SK-N-SH (cell line): ENCODE measurements at regions not wholly inside any gene's neighbourhood (a gene's known extent, or its start where the extent isn't known, plus 50 kb on each side); places are given as distances from the start of the nearest gene placed in this dataset.

Experiments
- EZH2phosphoT487 ChIP-seq: fragments of 200-600 bp; sonication (generic); IDR thresholded peaks from 2 replicates; pipeline ENCODE4 v1.6.1; 2017; ENCODE audit warnings: low read depth, mixed run types, mild to moderate bottlenecking, antibody characterized with exemption, moderate library complexity, borderline replicate concordance
- GATA2 ChIP-seq: sonication (generic); formaldehyde crosslinking; IDR thresholded peaks from 2 replicates; pipeline ENCODE4 v1.5.0; 2020; ENCODE audit warnings: mild to moderate bottlenecking, missing genetic modification reagents
- MXI1 ChIP-seq: IDR thresholded peaks from 2 replicates; pipeline ENCODE4 v1.6.1; 2012; ENCODE audit warnings: mild to moderate bottlenecking, low read depth, low read length, improper control_type of control experiment
- PBX3 ChIP-seq: IDR thresholded peaks from 2 replicates; pipeline ENCODE4; 2012
- RFX5 ChIP-seq: IDR thresholded peaks from 2 replicates; pipeline ENCODE4 v1.6.1; 2012; ENCODE audit warnings: mild to moderate bottlenecking, improper control_type of control experiment, low read length
- TAF1 ChIP-seq: IDR thresholded peaks from 2 replicates; pipeline ENCODE4 v1.6.1; 2012; ENCODE audit warnings: low read depth, mild to moderate bottlenecking, low read length, moderate library complexity, borderline replicate concordance
- TCF12 ChIP-seq: IDR thresholded peaks from 2 replicates; pipeline ENCODE4 v1.4.0; 2012
- TF ChIP-seq, protein P1 (sequence below): fragments of 200-600 bp; sonication (generic); IDR thresholded peaks from 2 replicates; pipeline ENCODE4 v1.6.1; 2017; ENCODE audit warnings: antibody characterized with exemption, mild to moderate bottlenecking, moderate library complexity
- TF ChIP-seq, protein P2 (sequence below): IDR thresholded peaks from 2 replicates; pipeline ENCODE4 v1.6.1; 2012; ENCODE audit warnings: mild to moderate bottlenecking, low read depth, low read length, moderate library complexity
- TF ChIP-seq, protein P3 (sequence below): IDR thresholded peaks from 2 replicates; pipeline ENCODE4 v1.4.0; 2012; ENCODE audit warnings: low read depth

DNA sequence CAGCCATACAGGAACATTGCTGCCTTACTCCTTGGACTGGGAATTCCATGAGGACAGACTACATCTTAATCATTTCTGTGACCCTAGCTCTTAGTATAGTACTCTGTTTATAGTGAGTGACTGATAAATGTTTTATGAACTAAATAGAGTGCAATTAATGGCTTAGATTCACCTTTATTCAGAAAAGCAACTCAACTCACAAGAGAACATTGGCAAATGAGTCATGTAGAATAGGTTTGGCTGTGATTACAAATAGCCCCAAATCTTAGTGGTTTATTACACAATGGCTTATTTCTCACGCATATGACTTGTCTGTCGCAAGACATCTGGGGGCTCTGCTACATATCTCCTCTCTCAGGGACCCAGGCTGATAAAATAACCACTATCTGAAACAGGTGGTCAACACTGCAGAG, 121.6 kb upstream of the KL start:
- TF ChIP-seq, protein P1, sequence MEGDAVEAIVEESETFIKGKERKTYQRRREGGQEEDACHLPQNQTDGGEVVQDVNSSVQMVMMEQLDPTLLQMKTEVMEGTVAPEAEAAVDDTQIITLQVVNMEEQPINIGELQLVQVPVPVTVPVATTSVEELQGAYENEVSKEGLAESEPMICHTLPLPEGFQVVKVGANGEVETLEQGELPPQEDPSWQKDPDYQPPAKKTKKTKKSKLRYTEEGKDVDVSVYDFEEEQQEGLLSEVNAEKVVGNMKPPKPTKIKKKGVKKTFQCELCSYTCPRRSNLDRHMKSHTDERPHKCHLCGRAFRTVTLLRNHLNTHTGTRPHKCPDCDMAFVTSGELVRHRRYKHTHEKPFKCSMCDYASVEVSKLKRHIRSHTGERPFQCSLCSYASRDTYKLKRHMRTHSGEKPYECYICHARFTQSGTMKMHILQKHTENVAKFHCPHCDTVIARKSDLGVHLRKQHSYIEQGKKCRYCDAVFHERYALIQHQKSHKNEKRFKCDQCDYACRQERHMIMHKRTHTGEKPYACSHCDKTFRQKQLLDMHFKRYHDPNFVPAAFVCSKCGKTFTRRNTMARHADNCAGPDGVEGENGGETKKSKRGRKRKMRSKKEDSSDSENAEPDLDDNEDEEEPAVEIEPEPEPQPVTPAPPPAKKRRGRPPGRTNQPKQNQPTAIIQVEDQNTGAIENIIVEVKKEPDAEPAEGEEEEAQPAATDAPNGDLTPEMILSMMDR, result no peak
- TF ChIP-seq RFX5, result no peak
- TF ChIP-seq, protein P2, sequence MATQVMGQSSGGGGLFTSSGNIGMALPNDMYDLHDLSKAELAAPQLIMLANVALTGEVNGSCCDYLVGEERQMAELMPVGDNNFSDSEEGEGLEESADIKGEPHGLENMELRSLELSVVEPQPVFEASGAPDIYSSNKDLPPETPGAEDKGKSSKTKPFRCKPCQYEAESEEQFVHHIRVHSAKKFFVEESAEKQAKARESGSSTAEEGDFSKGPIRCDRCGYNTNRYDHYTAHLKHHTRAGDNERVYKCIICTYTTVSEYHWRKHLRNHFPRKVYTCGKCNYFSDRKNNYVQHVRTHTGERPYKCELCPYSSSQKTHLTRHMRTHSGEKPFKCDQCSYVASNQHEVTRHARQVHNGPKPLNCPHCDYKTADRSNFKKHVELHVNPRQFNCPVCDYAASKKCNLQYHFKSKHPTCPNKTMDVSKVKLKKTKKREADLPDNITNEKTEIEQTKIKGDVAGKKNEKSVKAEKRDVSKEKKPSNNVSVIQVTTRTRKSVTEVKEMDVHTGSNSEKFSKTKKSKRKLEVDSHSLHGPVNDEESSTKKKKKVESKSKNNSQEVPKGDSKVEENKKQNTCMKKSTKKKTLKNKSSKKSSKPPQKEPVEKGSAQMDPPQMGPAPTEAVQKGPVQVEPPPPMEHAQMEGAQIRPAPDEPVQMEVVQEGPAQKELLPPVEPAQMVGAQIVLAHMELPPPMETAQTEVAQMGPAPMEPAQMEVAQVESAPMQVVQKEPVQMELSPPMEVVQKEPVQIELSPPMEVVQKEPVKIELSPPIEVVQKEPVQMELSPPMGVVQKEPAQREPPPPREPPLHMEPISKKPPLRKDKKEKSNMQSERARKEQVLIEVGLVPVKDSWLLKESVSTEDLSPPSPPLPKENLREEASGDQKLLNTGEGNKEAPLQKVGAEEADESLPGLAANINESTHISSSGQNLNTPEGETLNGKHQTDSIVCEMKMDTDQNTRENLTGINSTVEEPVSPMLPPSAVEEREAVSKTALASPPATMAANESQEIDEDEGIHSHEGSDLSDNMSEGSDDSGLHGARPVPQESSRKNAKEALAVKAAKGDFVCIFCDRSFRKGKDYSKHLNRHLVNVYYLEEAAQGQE, result no peak
- no peak for TF ChIP-seq PBX3
- no peak for TF ChIP-seq TAF1
- no peak for TF ChIP-seq GATA2 (CRISPR knock-in tag)
- TF ChIP-seq, protein P3, sequence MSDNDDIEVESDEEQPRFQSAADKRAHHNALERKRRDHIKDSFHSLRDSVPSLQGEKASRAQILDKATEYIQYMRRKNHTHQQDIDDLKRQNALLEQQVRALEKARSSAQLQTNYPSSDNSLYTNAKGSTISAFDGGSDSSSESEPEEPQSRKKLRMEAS, result no peak
- TF ChIP-seq EZH2phosphoT487, result no peak
- no peak for TF ChIP-seq MXI1
- TF ChIP-seq TCF12, result no peak
